ENCODE measurements at regions not wholly inside any gene's neighbourhood (a gene's known extent, or its start where the extent isn't known, plus 50 kb on each side); places are given as distances from the start of the nearest gene placed in this dataset.

GRCh38 chr10:78155722-78156121 is 122.1 kb downstream of the RPS24 start:
- no peak for DNase-seq (ENCODE audit: low read depth)
- no peak overlapping the region for H3K4me3 ChIP-seq (ENCODE audit: low read depth, low read length)
- TF ChIP-seq CTCF (IDR thresholded peaks at IDR 0.05; ENCODE audit: insufficient read depth, low read depth, low read length, missing control alignments), result no peak

GRCh38 chr10:78160591-78160990 is 126.9 kb downstream of the RPS24 start:
- DNase-seq (ENCODE audit: low read depth), result no peak
- no peak overlapping the region for H3K4me3 ChIP-seq (ENCODE audit: low read depth, low read length)
- no peak for TF ChIP-seq CTCF (IDR thresholded peaks at IDR 0.05; ENCODE audit: insufficient read depth, low read depth, low read length, missing control alignments)

- H3K4me3 ChIP-seq (ENCODE audit: low read depth, low read length), result no peak overlapping the region
- no peak for TF ChIP-seq CTCF (IDR thresholded peaks at IDR 0.05; ENCODE audit: insufficient read depth, low read depth, low read length, missing control alignments)
- DNase-seq (ENCODE audit: low read depth), result no peak
These were observed 129.2 kb downstream of the RPS24 start for GRCh38 chr10:78162853-78163252.

- H3K4me3 ChIP-seq (ENCODE audit: low read depth, low read length), result no peak overlapping the region
- no peak for TF ChIP-seq CTCF (IDR thresholded peaks at IDR 0.05; ENCODE audit: insufficient read depth, low read depth, low read length, missing control alignments)
- DNase-seq (ENCODE audit: low read depth), result no peak
These were observed 131.0 kb downstream of the RPS24 start for GRCh38 chr10:78164702-78165101.

GRCh38 chr10:78165172-78165571 is 131.5 kb downstream of the RPS24 start:
- no peak for DNase-seq (ENCODE audit: low read depth)
- TF ChIP-seq CTCF (IDR thresholded peaks at IDR 0.05; ENCODE audit: insufficient read depth, low read depth, low read length, missing control alignments), result no peak
- no peak overlapping the region for H3K4me3 ChIP-seq (ENCODE audit: low read depth, low read length)

- TF ChIP-seq CTCF (IDR thresholded peaks at IDR 0.05; ENCODE audit: insufficient read depth, low read depth, low read length, missing control alignments), result no peak
- no peak for DNase-seq (ENCODE audit: low read depth)
- H3K4me3 ChIP-seq (ENCODE audit: low read depth, low read length), result no peak overlapping the region
These were observed 132.0 kb downstream of the RPS24 start for GRCh38 chr10:78165617-78166016.

GRCh38 chr10:78166261-78166660 is 132.6 kb downstream of the RPS24 start:
- DNase-seq (ENCODE audit: low read depth), result no peak
- no peak for TF ChIP-seq CTCF (IDR thresholded peaks at IDR 0.05; ENCODE audit: insufficient read depth, low read depth, low read length, missing control alignments)
- H3K4me3 ChIP-seq (ENCODE audit: low read depth, low read length), result no peak overlapping the region

All from GM12865 (cell line).